Gastroesophageal sphincter (tissue), 4 donors: ENCODE measurements at regions not wholly inside any gene's neighbourhood (a gene's known extent, or its start where the extent isn't known, plus 50 kb on each side); places are given as distances from the start of the nearest gene placed in this dataset.

ENCODE experiments used
- ATAC-seq: fragments of 150-250 bp; one replicate; pipeline ENCODE4 v1.9.1; 2016; ENCODE audit warnings: mild to moderate bottlenecking, moderate library complexity
- H3K27ac ChIP-seq, 4 donors: fragments of 200-600 bp; sonication (generic) in 3 of 4; 1 replicate in 3 of 4; 2 replicates in 1 of 4; pipeline ENCODE4 v1.5.1; 2016 to 2019
- H3K27me3 ChIP-seq: fragments of 200-600 bp; sonication (generic); one replicate; pipeline ENCODE4 v1.5.1; 2019
- H3K36me3 ChIP-seq, 2 donors: fragments of 200-600 bp; sonication (generic); one replicate each; pipeline ENCODE4 v1.5.1; 2019; ENCODE audit warnings: control low read depth in 1 of 2
- H3K4me1 ChIP-seq, 3 donors: fragments of 200-600 bp; sonication (generic); 1 replicate in 2 of 3; 2 replicates in 1 of 3; pipeline ENCODE4 v1.5.1; 2016 to 2019; ENCODE audit warnings: control low read depth in 2 of 3
- H3K4me3 ChIP-seq, 2 donors: fragments of 200-600 bp; sonication (generic); one replicate each; pipeline ENCODE4 v1.5.1; 2019; ENCODE audit warnings: mild to moderate bottlenecking in 1 of 2, moderate library complexity in 1 of 2
- H3K9me3 ChIP-seq, 3 donors: fragments of 200-600 bp; sonication (generic); one replicate each; pipeline ENCODE4 v1.5.1; 2017 to 2019; ENCODE audit warnings: control low read depth in 2 of 3
- CTCF ChIP-seq, 4 experiments: fragments of 200-600 bp in 2 of 4; fragments of 450-650 bp in 2 of 4; sonication (generic) in 1 of 4; IDR thresholded peaks; one replicate each; pipeline ENCODE4 v1.5.1; 2017 to 2019; ENCODE audit warnings: antibody characterized with exemption in 4 of 4, mild to moderate bottlenecking in 2 of 4, moderate library complexity in 2 of 4
- EP300 ChIP-seq: sonication (generic); formaldehyde crosslinking; IDR thresholded peaks from one replicate; pipeline ENCODE4 v1.6.1; 2017; ENCODE audit warnings: antibody characterized with exemption, mild to moderate bottlenecking
- POLR2A ChIP-seq, 2 donors: fragments of 450-650 bp; IDR thresholded peaks; one replicate each; pipeline ENCODE4 v1.6.1; 2017; ENCODE audit warnings: antibody characterized with exemption in 2 of 2, mild to moderate bottlenecking in 2 of 2, moderate library complexity in 1 of 2
- POLR2AphosphoS5 ChIP-seq: sonication (generic); formaldehyde crosslinking; IDR thresholded peaks from one replicate; pipeline ENCODE4 v1.6.1; 2017; ENCODE audit warnings: antibody characterized with exemption
- WGBS, 2 donors: methylation state at CpG; one replicate each; pipeline ENCODE4 v1.1.5; 2018; ENCODE audit warnings: low coverage in 1 of 2; 5-methylcytosine and 5-hydroxymethylcytosine counted together

- Histone ChIP-seq H3K27ac (no peak overlapping the region), H3K4me3 (no peak overlapping the region), H3K27me3 (no peaks in the 10 kb centered on the region), H3K9me3 (no peaks in the 10 kb centered on the region), H3K36me3 (no peaks in the 10 kb centered on the region), H3K4me1 (no peaks in the 10 kb centered on the region)
- no peak for ATAC-seq
- TF ChIP-seq POLR2A (IDR thresholded peaks at IDR 0.05) (no peak), POLR2AphosphoS5 (no peak), EP300 (no peak), CTCF (IDR thresholded peaks at IDR 0.05) (no peak)
- WGBS, 2 donors = 42 to 62% methylated on average over 3 of the region's 3 CpGs
Measured at GRCh38 chr5:78706825-78707224, 58.3 kb upstream of the LHFPL2 start.

DNA sequence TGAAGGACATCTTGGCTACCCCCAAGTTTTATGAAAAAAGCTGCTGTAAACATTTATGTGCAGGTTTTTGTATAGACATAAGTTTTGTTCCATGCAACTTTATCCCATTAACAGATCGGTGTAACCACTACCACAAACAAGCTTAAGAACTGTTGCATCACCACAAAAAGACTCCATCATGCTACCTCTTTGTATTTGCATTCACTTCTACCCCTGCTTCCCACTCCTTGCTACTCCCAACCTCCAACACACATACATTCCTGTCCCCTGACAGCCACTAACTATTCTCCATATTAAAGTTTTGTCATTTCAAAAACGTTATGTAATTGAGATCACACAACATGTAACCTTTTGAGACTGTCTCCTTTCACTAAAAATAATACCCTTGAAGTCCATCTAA is 57.8 kb upstream of the LHFPL2 start:
- no peak for ATAC-seq
- Histone ChIP-seq H3K4me3 (no peak overlapping the region), H3K27me3 (no peaks in the 10 kb centered on the region), H3K9me3 (no peaks in the 10 kb centered on the region), H3K36me3 (no peaks in the 10 kb centered on the region), H3K4me1 (no peaks in the 10 kb centered on the region), H3K27ac (no peak overlapping the region)
- TF ChIP-seq EP300 = no peak
- TF ChIP-seq POLR2A (IDR thresholded peaks at IDR 0.05) = no peak
- no peak for TF ChIP-seq CTCF (IDR thresholded peaks at IDR 0.05)
- TF ChIP-seq POLR2AphosphoS5 = no peak
- 73 to 89% methylated on average over 2 of the region's 2 CpGs for WGBS, 2 donors

GRCh38 chr5:78705826-78706225 is 57.3 kb upstream of the LHFPL2 start:
- no peaks in the 10 kb centered on the region for H3K27me3 ChIP-seq
- 90 to 91% methylated on average over 3 of the region's 3 CpGs for WGBS, 2 donors
- no peaks in the 10 kb centered on the region for H3K9me3 ChIP-seq
- no peak for ATAC-seq
- no peak for TF ChIP-seq POLR2A (IDR thresholded peaks at IDR 0.05)
- TF ChIP-seq EP300 = no peak
- no peak for TF ChIP-seq POLR2AphosphoS5
- TF ChIP-seq CTCF (IDR thresholded peaks at IDR 0.05) = no peak
- no peaks in the 10 kb centered on the region for H3K4me1 ChIP-seq
- no peaks in the 10 kb centered on the region for H3K36me3 ChIP-seq
- no peak overlapping the region for H3K27ac ChIP-seq
- no peak overlapping the region for H3K4me3 ChIP-seq

- no peak overlapping the region for H3K27ac ChIP-seq
- WGBS, 2 donors = 67 to 85% methylated on average over 3 of the region's 3 CpGs
- no peak for ATAC-seq
Measured at GRCh38 chr5:78701795-78702410, 53.3 kb upstream of the LHFPL2 start.

More at GRCh38 chr5:78701795-78702410, 53.3 kb upstream of the LHFPL2 start:
- Histone ChIP-seq H3K9me3 (no peaks in the 10 kb centered on the region), H3K4me3 (no peak overlapping the region), H3K4me1 (no peaks in the 10 kb centered on the region), H3K27me3 (no peaks in the 10 kb centered on the region), H3K36me3 (no peaks in the 10 kb centered on the region)
- TF ChIP-seq CTCF (IDR thresholded peaks at IDR 0.05) (no peak), POLR2AphosphoS5 (no peak), POLR2A (IDR thresholded peaks at IDR 0.05) (no peak), EP300 (no peak)
